ENCODE measurements at regions not wholly inside any gene's neighbourhood (a gene's known extent, or its start where the extent isn't known, plus 50 kb on each side); places are given as distances from the start of the nearest gene placed in this dataset.

DNA sequence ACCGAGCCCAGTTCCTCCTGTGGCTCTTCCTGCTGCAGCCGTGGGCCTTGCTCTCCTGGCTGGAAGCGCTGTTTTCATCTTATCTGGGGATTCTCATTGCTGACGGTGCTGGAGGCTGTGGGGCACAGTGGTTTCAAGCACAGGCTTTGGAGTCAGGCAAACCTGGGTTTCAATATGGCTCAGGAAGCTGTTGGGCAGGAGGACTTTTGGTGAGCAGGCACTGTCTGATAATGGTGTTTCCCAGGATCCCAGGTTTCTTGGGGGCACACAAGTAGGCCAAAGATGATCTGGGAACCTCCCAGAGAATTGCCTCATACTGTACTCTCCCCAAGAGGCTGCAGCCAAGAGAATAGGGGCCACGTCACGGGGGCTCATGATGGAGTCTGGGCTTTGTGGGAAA is 105.6 kb upstream of the TRABD2B start:
- no peak for DNase-seq
- Histone ChIP-seq H3K4me3 (no peak overlapping the region), H3K36me3 (ENCODE audit: low read depth, missing control alignments) (no peaks in the 10 kb centered on the region), H3K27ac (no peak overlapping the region), H3K27me3 (no peaks in the 10 kb centered on the region), H3K4me1 (no peaks in the 10 kb centered on the region), H3K9me3 (no peaks in the 10 kb centered on the region)
- WGBS, 2 donors, result 81 to 90% methylated on average over 5 to 6 of the region's 6 CpGs
- TF ChIP-seq, protein P1, sequence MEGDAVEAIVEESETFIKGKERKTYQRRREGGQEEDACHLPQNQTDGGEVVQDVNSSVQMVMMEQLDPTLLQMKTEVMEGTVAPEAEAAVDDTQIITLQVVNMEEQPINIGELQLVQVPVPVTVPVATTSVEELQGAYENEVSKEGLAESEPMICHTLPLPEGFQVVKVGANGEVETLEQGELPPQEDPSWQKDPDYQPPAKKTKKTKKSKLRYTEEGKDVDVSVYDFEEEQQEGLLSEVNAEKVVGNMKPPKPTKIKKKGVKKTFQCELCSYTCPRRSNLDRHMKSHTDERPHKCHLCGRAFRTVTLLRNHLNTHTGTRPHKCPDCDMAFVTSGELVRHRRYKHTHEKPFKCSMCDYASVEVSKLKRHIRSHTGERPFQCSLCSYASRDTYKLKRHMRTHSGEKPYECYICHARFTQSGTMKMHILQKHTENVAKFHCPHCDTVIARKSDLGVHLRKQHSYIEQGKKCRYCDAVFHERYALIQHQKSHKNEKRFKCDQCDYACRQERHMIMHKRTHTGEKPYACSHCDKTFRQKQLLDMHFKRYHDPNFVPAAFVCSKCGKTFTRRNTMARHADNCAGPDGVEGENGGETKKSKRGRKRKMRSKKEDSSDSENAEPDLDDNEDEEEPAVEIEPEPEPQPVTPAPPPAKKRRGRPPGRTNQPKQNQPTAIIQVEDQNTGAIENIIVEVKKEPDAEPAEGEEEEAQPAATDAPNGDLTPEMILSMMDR (IDR thresholded peaks at IDR 0.05), result no peak
- TF ChIP-seq POLR2A (IDR thresholded peaks at IDR 0.05), result no peak
- intact Hi-C loops (cut with DNase I; ENCODE audit: low total_unique reads), result no loop called here

DNA sequence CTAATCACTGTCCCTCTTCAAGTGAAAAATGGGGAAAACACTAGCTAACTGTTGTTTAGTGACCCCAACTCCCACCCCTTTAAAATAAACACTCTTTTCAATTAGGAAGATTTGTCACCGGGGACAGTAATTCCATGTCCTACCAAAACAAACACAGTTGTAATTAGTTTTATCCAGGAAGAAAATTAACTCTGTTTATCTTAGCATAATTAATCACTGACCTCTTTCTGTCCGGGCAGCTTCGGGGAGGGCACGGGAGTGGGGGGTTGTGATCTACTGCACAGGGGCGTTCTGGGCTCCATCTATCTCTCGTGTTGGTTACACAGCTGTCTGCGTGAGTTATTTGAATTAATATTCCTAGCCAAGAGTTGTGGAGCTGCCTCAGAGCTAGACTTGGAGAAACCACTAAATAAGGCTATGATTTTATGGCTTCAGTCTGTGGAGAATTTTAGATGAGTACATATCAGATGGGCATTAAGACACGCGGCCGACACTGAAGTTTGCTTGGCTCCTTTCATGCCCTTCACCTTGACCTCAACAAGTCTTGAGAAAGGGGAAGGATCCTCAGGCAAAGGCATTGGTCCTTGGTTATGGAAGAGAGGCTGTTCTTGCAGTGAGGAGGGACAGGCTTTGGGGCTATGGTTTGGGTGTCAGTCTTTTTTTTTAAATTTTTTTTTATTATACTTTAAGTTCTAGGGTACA is 102.0 kb upstream of the TRABD2B start:
- no peak for DNase-seq
- intact Hi-C loops (cut with DNase I; ENCODE audit: low total_unique reads), result no loop called here
- Histone ChIP-seq H3K36me3 (ENCODE audit: low read depth, missing control alignments) (no peaks in the 10 kb centered on the region), H3K9me3 (no peaks in the 10 kb centered on the region), H3K27me3 (no peaks in the 10 kb centered on the region), H3K4me1 (no peaks in the 10 kb centered on the region), H3K27ac (no peak overlapping the region), H3K4me3 (no peak overlapping the region)
- WGBS, 2 donors, result 38% methylated on average over 10 of the region's 10 CpGs
- TF ChIP-seq POLR2A (IDR thresholded peaks at IDR 0.05), result no peak
- TF ChIP-seq, protein P1 (IDR thresholded peaks at IDR 0.05), result no peak

DNA sequence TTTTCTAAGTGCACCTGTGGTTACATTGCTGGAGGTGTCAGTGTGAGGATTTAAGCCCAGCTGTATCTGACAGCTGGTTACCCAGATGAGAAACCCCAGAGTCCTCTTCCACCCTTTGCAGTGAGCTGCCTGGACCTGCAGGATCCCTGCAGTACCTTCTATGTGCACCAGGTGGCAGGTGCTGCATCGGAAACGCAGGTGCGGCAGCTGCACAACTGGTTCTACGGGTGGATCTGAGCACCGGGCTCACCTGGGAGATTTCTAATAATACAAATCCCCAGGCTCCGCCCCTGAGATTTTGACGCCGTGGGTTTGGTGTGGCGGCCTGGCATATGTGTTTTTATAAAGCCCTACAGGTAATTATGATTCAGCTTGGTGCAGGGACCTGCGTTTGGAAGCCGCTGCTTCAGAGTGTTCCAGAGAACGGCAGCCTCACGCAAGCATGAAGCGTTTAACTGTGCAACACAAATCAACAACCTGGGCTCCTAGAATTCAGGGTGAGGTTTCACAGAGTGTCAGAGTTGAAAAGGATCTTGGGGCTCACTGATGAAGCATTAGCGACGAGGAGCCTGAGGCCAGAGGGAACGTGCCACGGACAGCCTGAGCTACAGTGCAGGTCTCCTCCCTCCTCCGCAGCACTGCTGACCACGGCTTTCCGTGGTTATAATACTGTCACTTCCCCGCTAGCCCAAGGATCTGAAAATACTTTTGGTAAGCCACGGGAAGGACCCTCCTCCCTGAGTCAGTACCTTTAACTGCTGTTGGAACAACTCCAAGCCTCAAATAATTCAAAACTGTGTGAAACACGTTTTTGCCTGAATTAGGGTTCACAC is 96.7 kb upstream of the TRABD2B start:
- Histone ChIP-seq H3K27me3 (no peaks in the 10 kb centered on the region), H3K9me3 (no peaks in the 10 kb centered on the region), H3K36me3 (ENCODE audit: low read depth, missing control alignments) (no peaks in the 10 kb centered on the region), H3K27ac (no peak overlapping the region), H3K4me1 (no peaks in the 10 kb centered on the region), H3K4me3 (no peak overlapping the region)
- intact Hi-C loops (cut with DNase I; ENCODE audit: low total_unique reads), result no loop called here
- WGBS, 2 donors, result 34 to 36% methylated on average over 24 of the region's 24 CpGs
- TF ChIP-seq, protein P1 (IDR thresholded peaks at IDR 0.05), result peak; percentile 42 to 66 (median 60)
- TF ChIP-seq POLR2A (IDR thresholded peaks at IDR 0.05), result no peak
- DNase-seq, result peak; percentile 85

DNA sequence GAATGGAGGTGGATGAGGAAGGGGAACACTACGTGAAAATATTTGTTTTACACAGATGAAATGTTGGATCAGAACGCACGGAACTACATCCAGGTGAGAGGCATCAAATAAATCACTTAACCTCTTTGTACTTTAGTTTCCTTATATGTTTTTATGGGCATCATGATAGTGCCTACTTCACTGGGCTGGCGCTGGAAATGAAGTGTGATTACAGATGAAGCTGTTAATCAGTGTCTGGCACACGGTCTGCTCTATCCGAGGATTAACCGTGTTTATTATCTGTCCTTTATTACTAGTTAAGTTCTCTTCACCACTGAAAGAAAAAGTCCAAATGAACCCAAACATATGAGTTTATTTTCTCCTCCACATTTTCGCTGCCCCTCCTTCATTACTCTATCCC is 96.0 kb upstream of the TRABD2B start:
- WGBS, 2 donors, result 47 to 49% methylated on average over 8 of the region's 8 CpGs
- Histone ChIP-seq H3K4me1 (no peaks in the 10 kb centered on the region), H3K4me3 (no peak overlapping the region), H3K36me3 (ENCODE audit: low read depth, missing control alignments) (no peaks in the 10 kb centered on the region), H3K27ac (no peak overlapping the region), H3K27me3 (no peaks in the 10 kb centered on the region), H3K9me3 (no peaks in the 10 kb centered on the region)
- no peak for DNase-seq
- TF ChIP-seq POLR2A (IDR thresholded peaks at IDR 0.05), result no peak
- TF ChIP-seq, protein P1 (IDR thresholded peaks at IDR 0.05), result no peak
- intact Hi-C loops (cut with DNase I; ENCODE audit: low total_unique reads), result no loop called here
